SK-N-SH treated with all-trans-retinoic acid at 6 μM for 48 hours (cell line): ENCODE measurements at regions not wholly inside any gene's neighbourhood (a gene's known extent, or its start where the extent isn't known, plus 50 kb on each side); places are given as distances from the start of the nearest gene placed in this dataset.

ENCODE experiments used
- RARB ChIP-seq: fragments of 250-450 bp; sonication (Bioruptor Pico); IDR thresholded peaks from 2 replicates; pipeline ENCODE4 v1.8.0; 2021; ENCODE audit warnings: mild to moderate bottlenecking, moderate library complexity
- TOX ChIP-seq: fragments of 250-450 bp; sonication (Bioruptor Pico); IDR thresholded peaks from 2 replicates; pipeline ENCODE4 v1.8.0; 2021; ENCODE audit warnings: mild to moderate bottlenecking, moderate library complexity, borderline replicate concordance
- ZFP3 ChIP-seq: fragments of 250-450 bp; sonication (Bioruptor Pico); IDR thresholded peaks from 2 replicates; pipeline ENCODE4 v1.5.0; 2020; ENCODE audit warnings: mild to moderate bottlenecking, moderate library complexity
- TF ChIP-seq, protein P1 (sequence below): fragments of 250-450 bp; sonication (Bioruptor Pico); IDR thresholded peaks from 2 replicates; pipeline ENCODE4 v1.8.0; 2020; ENCODE audit warnings: mild to moderate bottlenecking, moderate library complexity, borderline replicate concordance

DNA sequence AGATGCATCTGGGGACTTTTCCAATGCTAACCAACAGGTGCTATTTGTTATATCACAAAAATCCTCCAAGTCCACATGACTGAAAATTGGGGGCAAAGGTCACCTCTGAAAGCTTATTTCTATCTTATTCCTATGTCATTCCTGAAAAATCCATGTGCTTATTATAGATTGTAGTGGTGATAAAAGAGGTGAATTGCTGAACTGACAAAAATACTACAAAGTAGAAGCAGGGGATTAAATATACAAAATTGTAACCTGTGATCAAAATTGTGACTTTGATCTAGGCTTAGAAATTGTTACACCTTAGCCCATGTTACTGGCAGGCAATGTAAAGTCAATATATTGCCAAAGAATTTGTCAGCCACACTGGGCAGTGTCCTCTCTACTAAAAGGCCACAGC is 62.3 kb downstream of the IER5 start:
- TF ChIP-seq, protein P1, sequence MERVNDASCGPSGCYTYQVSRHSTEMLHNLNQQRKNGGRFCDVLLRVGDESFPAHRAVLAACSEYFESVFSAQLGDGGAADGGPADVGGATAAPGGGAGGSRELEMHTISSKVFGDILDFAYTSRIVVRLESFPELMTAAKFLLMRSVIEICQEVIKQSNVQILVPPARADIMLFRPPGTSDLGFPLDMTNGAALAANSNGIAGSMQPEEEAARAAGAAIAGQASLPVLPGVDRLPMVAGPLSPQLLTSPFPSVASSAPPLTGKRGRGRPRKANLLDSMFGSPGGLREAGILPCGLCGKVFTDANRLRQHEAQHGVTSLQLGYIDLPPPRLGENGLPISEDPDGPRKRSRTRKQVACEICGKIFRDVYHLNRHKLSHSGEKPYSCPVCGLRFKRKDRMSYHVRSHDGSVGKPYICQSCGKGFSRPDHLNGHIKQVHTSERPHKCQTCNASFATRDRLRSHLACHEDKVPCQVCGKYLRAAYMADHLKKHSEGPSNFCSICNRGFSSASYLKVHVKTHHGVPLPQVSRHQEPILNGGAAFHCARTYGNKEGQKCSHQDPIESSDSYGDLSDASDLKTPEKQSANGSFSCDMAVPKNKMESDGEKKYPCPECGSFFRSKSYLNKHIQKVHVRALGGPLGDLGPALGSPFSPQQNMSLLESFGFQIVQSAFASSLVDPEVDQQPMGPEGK (CRISPR knock-in tag): no peak
- TF ChIP-seq RARB (CRISPR knock-in tag): no peak
- TF ChIP-seq ZFP3 (CRISPR knock-in tag): no peak
- no peak for TF ChIP-seq TOX (CRISPR knock-in tag)
